K562 (cell line): ENCODE measurements at regions not wholly inside any gene's neighbourhood (a gene's known extent, or its start where the extent isn't known, plus 50 kb on each side); places are given as distances from the start of the nearest gene placed in this dataset.

Experiments
- ATAC-seq: fragments of 200-7000 bp; cut with Tn5 transposase; 3 replicates; pipeline ENCODE4 v1.9.1; 2020; ENCODE audit warnings: moderate library complexity
- BruUV-seq: library from RNA; stranded (reverse); fragments of 400-500 nt; replicated peaks from 2 replicates; lab custom pipeline; 2021; lab: Mats Ljungman, UMichigan
- CTCF ChIA-PET: fragments of 300-600 bp; formaldehyde crosslinking; extraction: SDS; loops from one replicate; lab custom pipeline; 2021; ENCODE audit warnings: low intra/inter-chr PET ratio; lab: Yijun Ruan, JAX
- POLR2A ChIA-PET: fragments of 300-600, 350-650 bp; sonication (Branson Sonifier 250); formaldehyde crosslinking; extraction: SDS; loops from one replicate; lab custom pipeline; 2021; ENCODE audit warnings: antibody characterized with exemption, inconsistent platforms; lab: Yijun Ruan, JAX
- DNase-seq, 4 experiments: peaks; one replicate each; pipeline versions ENCODE4 v3.0.0 to v3.0.0-alpha.2; 2011 to 2018; ENCODE audit warnings: low spot score in 3 of 4, mixed read lengths in 3 of 4; ENCODE audit errors: extremely low read depth in 1 of 4
- FAIRE-seq: peaks from 2 replicates; lab custom pipeline; 2011; peaks lifted over from hg19 to GRCh38; lab: Jason Lieb, UNC
- H2AFZ ChIP-seq: 2 replicates; pipeline ENCODE4 v1.6.0; 2011; ENCODE audit warnings: low read depth, low read length, control low read depth, inconsistent platforms
- H3K27ac ChIP-seq: fragments of 200-600 bp; 3 replicates; pipeline ENCODE4 v1.8.0; 2011; ENCODE audit warnings: low read depth, mild to moderate bottlenecking, control low read depth, inconsistent platforms, low read length, moderate library complexity, mixed read lengths; ENCODE audit errors: extremely low read depth
- H3K27me3 ChIP-seq, 2 experiments: fragments of 300-600 bp in 1 of 2; 2 replicates in 1 of 2; 3 replicates in 1 of 2; pipeline versions ENCODE4 v1.6.0 to v1.8.0; 2011; ENCODE audit warnings: inconsistent platforms in 2 of 2, low read length in 2 of 2, mild to moderate bottlenecking in 1 of 2, mixed read lengths in 1 of 2, moderate library complexity in 1 of 2; ENCODE audit not compliant: control insufficient read depth in 2 of 2, insufficient read depth in 2 of 2
- H3K36me3 ChIP-seq: fragments of 300-600 bp; 3 replicates; pipeline ENCODE4 v1.8.0; 2011; ENCODE audit warnings: mild to moderate bottlenecking, low read length, inconsistent platforms; ENCODE audit not compliant: control insufficient read depth, insufficient read depth
- H3K4me1 ChIP-seq, 2 experiments: fragments of 200-600 bp in 1 of 2; replicated peaks in 1 of 2; 2 replicates in 1 of 2; 3 replicates in 1 of 2; pipeline versions ENCODE4 v1.5.1 to v1.8.0; 2011; ENCODE audit warnings: inconsistent platforms in 2 of 2, low read length in 2 of 2, mild to moderate bottlenecking in 1 of 2, mixed read lengths in 1 of 2, moderate library complexity in 1 of 2; ENCODE audit not compliant: control insufficient read depth in 2 of 2, insufficient read depth in 2 of 2
- H3K4me2 ChIP-seq: 2 replicates; pipeline ENCODE4 v1.6.1; 2011; ENCODE audit warnings: low read length, control low read depth, inconsistent platforms, mixed read lengths; ENCODE audit not compliant: insufficient read depth
- H3K4me3 ChIP-seq: fragments of 200-600 bp; sonication (generic), shearing (Covaris generic); 2 replicates; pipeline ENCODE4 v1.5.1; 2016; ENCODE audit warnings: control low read depth, inconsistent platforms
- H3K79me2 ChIP-seq: fragments of 200-600 bp; 3 replicates; pipeline ENCODE4 v1.8.0; 2011; ENCODE audit warnings: low read length, inconsistent platforms; ENCODE audit not compliant: control insufficient read depth, insufficient read depth
- H3K9ac ChIP-seq, 2 experiments: 2 replicates each; pipeline versions ENCODE4 v1.6.0 to v1.6.1; 2011; ENCODE audit warnings: low read depth in 2 of 2, low read length in 2 of 2, control low read depth in 1 of 2, inconsistent platforms in 1 of 2, mild to moderate bottlenecking in 1 of 2, mixed read lengths in 1 of 2; ENCODE audit not compliant: insufficient read depth in 1 of 2
- H3K9me1 ChIP-seq: one replicate; pipeline ENCODE4 v1.6.0; 2011; ENCODE audit warnings: inconsistent platforms, mild to moderate bottlenecking, low read length, moderate library complexity; ENCODE audit not compliant: control insufficient read depth, insufficient read depth
- H3K9me3 ChIP-seq: replicated peaks from 2 replicates; pipeline ENCODE4 v1.5.1; 2011; ENCODE audit warnings: low read depth, low read length, inconsistent platforms; ENCODE audit not compliant: control insufficient read depth, insufficient read depth
- H4K20me1 ChIP-seq: replicated peaks from 2 replicates; pipeline ENCODE4 v1.6.1; 2011; ENCODE audit warnings: low read length, inconsistent platforms, mixed read lengths; ENCODE audit not compliant: control insufficient read depth, insufficient read depth
- ERF ChIP-seq: fragments of 450-650 bp; formaldehyde crosslinking; IDR thresholded peaks from 2 replicates; pipeline ENCODE4 v1.4.0; 2020; ENCODE audit warnings: mild to moderate bottlenecking, mixed read lengths
- FOSL1 ChIP-seq: fragments of 200-800 bp; sonication (Bioruptor generic); conservative IDR thresholded peaks from 2 replicates; pipeline ENCODE4 v1.6.1; 2016; ENCODE audit warnings: missing genetic modification characterization, missing compliant biosample characterization
- GTF3C2 ChIP-seq: IDR thresholded peaks from 3 replicates; pipeline ENCODE4 v1.6.1; 2011; ENCODE audit warnings: borderline replicate concordance, mild to moderate bottlenecking, moderate library complexity; ENCODE audit not compliant: insufficient read length; ENCODE audit errors: extremely low read depth
- L3MBTL2 ChIP-seq: fragments of 450-650 bp; IDR thresholded peaks from 2 replicates; pipeline ENCODE4 v1.6.1; 2016; ENCODE audit warnings: mild to moderate bottlenecking, moderate library complexity
- LEF1 ChIP-seq: fragments of 450-650 bp; IDR thresholded peaks from 2 replicates; pipeline ENCODE4 v1.6.1; 2016; ENCODE audit warnings: mild to moderate bottlenecking
- NFIX ChIP-seq: fragments of 250-450 bp; sonication (Bioruptor Pico); IDR thresholded peaks from 2 replicates; pipeline ENCODE4 v1.4.0; 2020; ENCODE audit warnings: low read depth, mild to moderate bottlenecking, moderate library complexity
- U2AF2 ChIP-seq: fragments of 200-400 bp; formaldehyde crosslinking; optimal IDR thresholded peaks from 2 replicates; pipeline ENCODE3; 2017; ENCODE audit warnings: low read depth, mild to moderate bottlenecking, low read length
- ZNF280A ChIP-seq: fragments of 450-650 bp; IDR thresholded peaks from 2 replicates; pipeline ENCODE4 v1.6.1; 2018; ENCODE audit warnings: mild to moderate bottlenecking, low read depth; ENCODE audit not compliant: partially characterized antibody
- ZNF695 ChIP-seq: fragments of 450-650 bp; formaldehyde crosslinking; IDR thresholded peaks from 2 replicates; pipeline ENCODE4 v1.4.0; 2020; ENCODE audit warnings: mild to moderate bottlenecking, moderate library complexity
- WGBS: fragments of 100-300 bp; shearing (Covaris generic); methylation state at CpG from one replicate; pipeline ENCODE4 v1.1.6; 2016; ENCODE audit warnings: low coverage, mixed read lengths; ENCODE audit not compliant: insufficient coverage; ENCODE audit errors: missing lambda C conversion rate; 5-methylcytosine and 5-hydroxymethylcytosine counted together
- in situ Hi-C: fragments of 300-500 bp; cut with MboI; formaldehyde crosslinking; loops from 4 replicates; pipeline ENCODE4 v1.15.0; 2018; ENCODE audit warnings: inconsistent platforms, mixed read lengths
- intact Hi-C: fragments of 100-400 bp; cut with micrococcal nuclease; formaldehyde crosslinking; loops from 2 replicates; pipeline ENCODE4 v1.14.2; 2022

- TF ChIP-seq ZNF280A (no peak), NFIX (no peak), L3MBTL2 (no peak)
These were observed 287.4 kb downstream of the BUD13 start (continued) for GRCh38 chr11:116485425-116485824.

GRCh38 chr11:116482716-116483115, 290.1 kb downstream of the BUD13 start:
- Histone ChIP-seq H3K27me3 (no peaks in the 10 kb centered on the region), H3K36me3 (no peaks in the 10 kb centered on the region), H3K4me2 (no peak overlapping the region), H3K9ac (no peak overlapping the region), H3K79me2 (no peaks in the 10 kb centered on the region), H3K4me3 (no peak overlapping the region), H2AFZ (no peak overlapping the region), H3K27ac (no peak overlapping the region), H3K9me3 (no peaks in the 10 kb centered on the region), H3K9me1 (no peaks in the 10 kb centered on the region), H4K20me1 (peaks cover 5% of the 10 kb centered on the region; the same call in 1 of the 2 replicates), H3K4me1 (no peaks in the 10 kb centered on the region)
- ATAC-seq, result no peak
- CTCF ChIA-PET, result no interaction called here
- BruUV-seq, result no TSS peak
- in situ Hi-C loops (no loop called here), intact Hi-C loops (no loop called here)
- DNase-seq, result no peak
- FAIRE-seq, result no peak
- POLR2A ChIA-PET, result interaction anchor here (0.7 to 1.2 kb wide), 2 partner anchors 11 to 19 kb away, joined by 3 to 6 read pairs; no protein-coding TSS in a partner anchor
- TF ChIP-seq LEF1, result no peak
- no peak for TF ChIP-seq ZNF695 (CRISPR knock-in tag)
- no peak for TF ChIP-seq U2AF2
- no peak for TF ChIP-seq GTF3C2
- TF ChIP-seq FOSL1 (tag), result no peak
- TF ChIP-seq ERF (CRISPR knock-in tag), result no peak
- WGBS, result 2% methylated on average over 4 of the region's 4 CpGs
